IPS-15b (cell line): ENCODE measurements at regions not wholly inside any gene's neighbourhood (a gene's known extent, or its start where the extent isn't known, plus 50 kb on each side); places are given as distances from the start of the nearest gene placed in this dataset.
"Not testable (repeated sequence)": the region's sequence is repeated elsewhere in the genome, so short reads cannot be mapped to it uniquely, and the experiment has no call there.

ENCODE experiments used
- H3K27me3 ChIP-seq: one replicate; pipeline ENCODE4 v1.6.1; 2013; ENCODE audit warnings: low read length; ENCODE audit not compliant: control insufficient read depth, insufficient read depth
- H3K36me3 ChIP-seq: one replicate; pipeline ENCODE4 v1.6.1; 2013; ENCODE audit warnings: low read length; ENCODE audit not compliant: control insufficient read depth, insufficient read depth
- H3K4me1 ChIP-seq: one replicate; pipeline ENCODE4 v1.6.1; 2013; ENCODE audit warnings: mild to moderate bottlenecking, low read length; ENCODE audit not compliant: control insufficient read depth, insufficient read depth
- H3K4me3 ChIP-seq: one replicate; pipeline ENCODE4 v1.5.1; 2013; ENCODE audit warnings: low read depth, low read length
- H3K9ac ChIP-seq: one replicate; pipeline ENCODE4 v1.6.1; 2013; ENCODE audit warnings: low read depth, mild to moderate bottlenecking, low read length
- H3K9me3 ChIP-seq: one replicate; pipeline ENCODE4 v1.6.1; 2013; ENCODE audit warnings: mild to moderate bottlenecking, low read length; ENCODE audit not compliant: control insufficient read depth, insufficient read depth

DNA sequence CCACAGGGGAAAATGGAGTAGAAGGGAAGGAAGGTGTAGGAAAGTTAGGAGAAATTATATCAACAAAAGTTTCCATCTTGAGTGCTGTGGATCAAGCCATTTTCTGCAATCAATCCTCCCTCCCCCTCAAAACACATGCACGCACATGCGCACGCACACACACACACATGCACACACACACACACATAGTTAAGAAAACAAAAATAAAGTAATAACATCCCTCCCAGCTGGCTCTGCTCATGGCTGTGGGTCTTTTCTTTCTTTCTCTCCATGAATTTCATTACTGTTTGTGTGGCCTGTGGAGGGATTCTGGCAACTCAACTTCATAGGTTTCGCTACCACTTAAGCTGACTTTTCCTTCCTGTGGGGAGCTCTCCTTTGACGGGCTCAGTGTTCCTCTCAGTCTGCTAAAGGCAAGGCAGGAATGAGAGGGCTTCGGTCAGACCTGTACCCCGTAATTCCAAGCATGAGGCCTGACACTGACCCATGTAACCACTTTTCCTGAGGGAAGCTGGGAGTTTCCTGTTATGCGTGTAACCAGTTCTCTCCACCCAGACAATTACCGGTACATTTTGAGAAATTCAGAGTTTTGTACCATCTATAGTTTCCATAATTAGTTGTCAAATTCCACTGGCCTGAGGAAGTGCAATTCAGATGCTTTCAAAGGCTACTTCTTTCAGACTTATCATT lies 79.8 kb downstream of the ZNF92 start:
- H3K27me3 ChIP-seq = no peaks in the 10 kb centered on the region
- no peaks in the 10 kb centered on the region for H3K36me3 ChIP-seq
- H3K9ac ChIP-seq = no peak overlapping the region
- H3K4me3 ChIP-seq = no peak overlapping the region
- H3K4me1 ChIP-seq = no peaks in the 10 kb centered on the region
- H3K9me3 ChIP-seq = no peaks in the 10 kb centered on the region

GRCh38 chr7:65454469-65454868 lies 80.8 kb downstream of the ZNF92 start:
- no peak overlapping the region for H3K9ac ChIP-seq
- H3K9me3 ChIP-seq = no peaks in the 10 kb centered on the region
- no peaks in the 10 kb centered on the region for H3K4me1 ChIP-seq
- H3K36me3 ChIP-seq = no peaks in the 10 kb centered on the region
- no peak overlapping the region for H3K4me3 ChIP-seq
- H3K27me3 ChIP-seq = no peaks in the 10 kb centered on the region

DNA sequence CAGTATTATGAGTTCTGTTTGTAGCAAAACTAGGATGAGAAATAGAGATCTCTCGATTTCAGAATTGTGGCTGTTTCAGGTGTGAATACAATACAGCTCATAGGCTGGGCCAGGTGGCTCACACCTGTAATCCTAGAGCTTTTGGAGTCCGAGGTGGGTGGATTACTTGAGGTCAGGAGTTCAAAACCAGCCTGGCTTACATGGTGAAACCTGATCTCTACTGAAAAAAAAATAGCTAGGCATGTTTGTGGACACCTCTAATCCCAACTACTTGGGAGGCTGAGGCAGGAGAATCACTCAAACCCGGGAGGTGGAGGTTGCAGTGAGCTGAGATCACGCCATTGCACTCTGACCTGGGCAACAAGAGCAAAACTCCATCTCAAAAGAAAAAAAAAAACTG lies 81.4 kb downstream of the ZNF92 start:
- H3K9me3 ChIP-seq, H3K27me3 ChIP-seq, H3K4me1 ChIP-seq, H3K36me3 ChIP-seq, H3K9ac ChIP-seq, H3K4me3 ChIP-seq: not testable (repeated sequence)

GRCh38 chr7:65457705-65458104 lies 84.0 kb downstream of the ZNF92 start:
- no peak overlapping the region for H3K4me3 ChIP-seq
- no peaks in the 10 kb centered on the region for H3K27me3 ChIP-seq
- no peaks in the 10 kb centered on the region for H3K36me3 ChIP-seq
- H3K9me3 ChIP-seq = no peaks in the 10 kb centered on the region
- H3K4me1 ChIP-seq = no peaks in the 10 kb centered on the region
- no peak overlapping the region for H3K9ac ChIP-seq

GRCh38 chr7:65459438-65459837 lies 85.8 kb downstream of the ZNF92 start:
- H3K4me1 ChIP-seq = no peaks in the 10 kb centered on the region
- H3K4me3 ChIP-seq = no peak overlapping the region
- no peak overlapping the region for H3K9ac ChIP-seq
- no peaks in the 10 kb centered on the region for H3K36me3 ChIP-seq
- H3K9me3 ChIP-seq = no peaks in the 10 kb centered on the region
- H3K27me3 ChIP-seq = no peaks in the 10 kb centered on the region

DNA sequence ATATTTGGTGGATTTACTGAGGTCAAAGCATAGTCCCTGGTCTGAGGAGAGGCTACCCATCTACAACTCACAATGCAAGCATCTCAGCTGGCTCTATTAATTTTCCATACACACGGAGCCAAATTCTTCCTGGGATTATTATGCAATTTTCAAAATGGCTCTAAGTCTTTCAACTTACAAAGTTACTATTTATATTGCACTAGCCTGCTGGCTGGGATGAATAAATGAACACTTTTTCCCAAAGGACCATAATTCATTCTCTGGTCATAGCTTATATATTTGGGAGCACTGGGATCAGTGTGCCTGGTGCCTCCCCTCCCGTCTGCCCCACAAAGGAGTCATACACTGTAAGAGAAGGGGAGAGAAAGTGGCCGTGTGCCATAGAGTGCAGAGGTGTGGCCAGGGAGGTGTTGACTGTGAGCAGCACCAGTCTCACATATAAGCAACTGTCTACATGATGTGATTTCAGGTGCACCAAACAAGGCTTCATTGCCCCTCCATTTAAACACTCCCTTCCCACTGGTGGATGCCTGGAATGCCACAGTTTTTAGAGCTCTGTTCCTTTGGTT lies 88.6 kb downstream of the ZNF92 start:
- Histone ChIP-seq H3K27me3 (no peaks in the 10 kb centered on the region), H3K4me1 (no peaks in the 10 kb centered on the region), H3K36me3 (no peaks in the 10 kb centered on the region), H3K4me3 (no peak overlapping the region), H3K9me3 (no peaks in the 10 kb centered on the region), H3K9ac (no peak overlapping the region)

DNA sequence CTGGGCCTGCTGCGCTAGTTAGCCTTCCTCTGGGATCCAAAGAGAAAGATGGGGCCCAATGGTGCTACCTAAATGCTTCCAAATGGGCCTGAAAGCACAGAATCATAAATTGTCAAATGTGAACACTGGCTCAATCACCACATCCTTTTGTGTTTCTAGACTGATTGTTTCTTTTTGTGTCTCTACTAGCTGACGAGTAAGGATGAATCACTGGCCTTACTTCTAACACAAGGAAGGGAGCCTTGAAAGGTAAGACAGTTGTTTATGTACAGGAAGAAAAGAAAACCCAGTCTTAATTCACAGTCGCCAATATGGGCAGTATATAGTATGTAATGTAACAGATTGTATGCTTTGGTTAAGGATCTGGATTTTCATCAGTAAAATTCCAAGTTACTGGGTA lies 89.5 kb downstream of the ZNF92 start:
- H3K27me3 ChIP-seq = no peaks in the 10 kb centered on the region
- H3K9ac ChIP-seq = no peak overlapping the region
- no peak overlapping the region for H3K4me3 ChIP-seq
- H3K4me1 ChIP-seq = no peaks in the 10 kb centered on the region
- H3K9me3 ChIP-seq = no peaks in the 10 kb centered on the region
- H3K36me3 ChIP-seq = no peaks in the 10 kb centered on the region

DNA sequence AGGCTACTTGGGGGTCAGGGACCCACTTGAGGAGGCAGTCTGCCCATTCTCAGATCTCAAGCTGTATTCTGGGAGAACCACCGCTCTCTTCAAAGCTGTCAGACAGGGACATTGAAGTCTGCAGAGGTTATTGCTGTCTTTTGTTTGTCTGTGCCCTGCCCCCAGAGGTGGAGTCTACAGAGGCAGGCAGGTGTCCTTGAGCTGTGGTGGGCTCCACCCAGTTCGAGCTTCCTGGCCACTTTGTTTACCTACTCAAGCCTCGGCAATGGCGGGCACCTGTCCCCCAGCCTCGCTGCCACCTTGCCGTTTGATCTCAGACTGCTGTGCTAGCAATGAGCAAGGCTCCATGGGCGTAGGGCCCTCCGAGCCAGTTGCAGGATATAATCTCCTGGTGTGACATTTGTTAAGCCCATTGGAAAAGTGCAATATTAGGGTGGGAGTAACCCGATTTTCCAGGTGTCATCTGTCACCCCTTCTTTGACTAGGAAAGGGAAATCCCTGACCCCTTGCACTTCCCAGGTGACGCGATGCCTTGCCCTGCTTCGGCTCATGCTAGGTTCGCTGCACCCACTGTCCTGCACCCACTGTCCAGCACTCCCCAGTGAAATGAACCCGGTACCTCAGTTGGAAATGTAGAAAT lies 96.4 kb downstream of the ZNF92 start:
- H3K4me3 ChIP-seq, H3K9ac ChIP-seq, H3K36me3 ChIP-seq, H3K9me3 ChIP-seq, H3K27me3 ChIP-seq, H3K4me1 ChIP-seq: not testable (repeated sequence)

DNA sequence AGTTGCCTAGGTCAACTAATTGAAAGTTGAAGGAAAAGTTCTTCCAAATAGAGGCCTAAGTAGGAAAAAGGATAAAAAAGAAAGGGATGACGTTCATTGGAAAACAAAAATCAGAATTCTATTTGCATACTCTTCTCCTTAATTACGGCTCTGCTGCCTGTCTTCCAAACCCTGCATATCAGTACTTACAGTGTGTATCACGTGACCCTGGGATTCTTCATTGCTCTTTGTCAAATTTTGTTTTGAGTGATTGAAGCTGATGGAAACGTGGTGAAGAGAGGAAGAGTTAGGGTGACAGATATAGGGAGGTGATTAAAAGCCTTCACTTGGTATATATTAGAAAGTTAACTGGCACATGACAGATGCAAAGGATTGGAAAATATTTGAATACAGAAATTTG lies 97.9 kb downstream of the ZNF92 start:
- H3K9me3 ChIP-seq = no peaks in the 10 kb centered on the region
- H3K4me3 ChIP-seq = no peak overlapping the region
- H3K36me3 ChIP-seq = no peaks in the 10 kb centered on the region
- no peaks in the 10 kb centered on the region for H3K27me3 ChIP-seq
- H3K4me1 ChIP-seq = no peaks in the 10 kb centered on the region
- H3K9ac ChIP-seq = no peak overlapping the region

DNA sequence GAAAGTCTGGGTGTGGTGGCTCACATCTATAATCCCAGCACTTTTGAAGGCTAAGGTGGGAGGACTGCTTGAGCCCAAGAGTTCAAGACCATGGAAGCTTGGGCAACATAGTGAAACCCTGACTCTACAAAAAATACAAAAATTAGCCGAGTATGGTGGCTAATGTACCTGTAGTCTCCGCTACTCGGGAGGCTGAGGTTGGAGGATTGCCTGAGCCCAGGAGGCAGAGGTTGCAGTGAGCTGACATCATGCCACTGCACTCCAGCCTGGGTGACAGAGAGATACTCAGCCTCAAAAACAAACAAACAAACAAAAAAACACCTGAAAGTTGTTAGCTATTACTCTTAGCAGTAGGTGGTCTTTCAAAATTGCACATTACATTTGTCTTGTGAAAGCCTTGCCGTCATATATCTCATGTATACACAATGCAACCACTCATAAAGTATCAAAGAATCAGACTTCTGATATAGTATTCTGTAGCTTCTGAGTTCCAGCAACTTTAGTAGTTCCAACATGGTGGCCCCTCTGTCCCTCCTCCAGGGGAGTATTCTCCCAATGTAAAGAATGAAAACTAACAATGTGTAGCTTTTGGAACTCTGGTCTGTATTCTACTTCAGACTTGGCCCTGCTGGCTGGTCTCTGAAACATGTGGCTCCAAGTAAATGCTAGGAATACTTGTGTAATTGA lies 101.5 kb downstream of the ZNF92 start:
- H3K9ac ChIP-seq = no peak overlapping the region
- no peaks in the 10 kb centered on the region for H3K27me3 ChIP-seq
- no peaks in the 10 kb centered on the region for H3K9me3 ChIP-seq
- no peaks in the 10 kb centered on the region for H3K36me3 ChIP-seq
- no peak overlapping the region for H3K4me3 ChIP-seq
- H3K4me1 ChIP-seq = no peaks in the 10 kb centered on the region

DNA sequence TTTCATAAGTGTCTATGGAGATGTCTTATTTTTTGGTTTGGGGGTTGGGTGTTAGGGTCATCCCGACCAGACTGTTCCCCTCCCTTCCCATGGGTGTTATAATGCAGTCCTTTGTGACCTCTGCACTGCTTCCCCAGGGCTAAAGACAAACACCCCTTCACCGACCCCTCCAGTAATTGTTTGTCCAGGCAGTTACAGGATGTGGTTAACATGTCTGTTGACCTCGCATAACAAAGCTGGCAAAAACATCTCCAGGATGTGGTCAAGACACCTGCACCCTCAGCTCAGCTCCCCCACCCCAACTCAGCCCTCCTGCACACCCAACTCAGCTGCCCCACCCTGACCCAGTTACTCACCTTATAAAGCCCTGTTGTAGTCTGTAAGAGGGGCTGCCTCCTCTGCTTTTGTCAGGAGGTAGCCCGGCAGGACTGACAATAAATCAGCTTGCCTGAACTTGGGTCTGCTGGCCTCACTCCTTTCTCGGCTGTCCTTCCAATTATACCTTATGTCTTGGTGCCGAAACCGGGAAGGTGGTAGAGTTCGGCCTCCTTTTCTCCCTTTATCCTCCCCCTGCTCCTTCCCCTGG lies 102.2 kb downstream of the ZNF92 start:
- Histone ChIP-seq H3K36me3 (no peaks in the 10 kb centered on the region), H3K9ac (no peak overlapping the region), H3K4me1 (no peaks in the 10 kb centered on the region), H3K4me3 (no peak overlapping the region), H3K9me3 (no peaks in the 10 kb centered on the region), H3K27me3 (no peaks in the 10 kb centered on the region)
